ENCODE measurements at regions not wholly inside any gene's neighbourhood (a gene's known extent, or its start where the extent isn't known, plus 50 kb on each side); places are given as distances from the start of the nearest gene placed in this dataset.

DNA sequence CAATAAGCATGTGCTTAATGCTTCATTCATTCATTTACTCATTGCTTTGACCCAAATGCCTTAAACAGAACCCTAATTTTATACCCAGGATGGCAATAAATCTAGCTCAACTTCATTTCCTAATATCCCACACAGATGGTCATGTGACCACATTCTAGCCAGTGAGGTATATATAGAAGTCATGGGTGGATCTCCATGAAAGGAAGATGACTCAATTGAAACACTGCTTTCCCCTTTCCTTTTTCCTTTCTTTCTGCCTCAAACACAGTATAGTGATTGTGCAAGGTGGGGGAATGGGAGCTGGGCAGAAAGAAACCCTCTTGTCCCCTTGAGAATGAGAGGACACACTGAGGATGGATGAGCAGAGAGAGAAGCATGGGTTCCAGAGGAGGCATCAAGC is 183.5 kb upstream of the PRICKLE2 start:
- Histone ChIP-seq H3K9me3 (ENCODE audit: control insufficient read depth in 2 of 3, insufficient read depth in 1 of 3, low read length in 3 of 3) (no peaks in the 10 kb centered on the region), H3K27ac (ENCODE audit: low read depth in 2 of 2, low read length in 2 of 2) (no peak overlapping the region), H3K36me3 (ENCODE audit: control insufficient read depth in 2 of 3, insufficient read depth in 3 of 3, low read length in 3 of 3) (no peaks in the 10 kb centered on the region), H3K4me1 (ENCODE audit: control insufficient read depth in 2 of 3, insufficient read depth in 2 of 3, low read depth in 1 of 3, low read length in 3 of 3) (peaks cover 0 to 2% (median 0%) of the 10 kb centered on the region in 3 donors), H3K9ac (ENCODE audit: low read length in 3 of 3) (no peak overlapping the region), H3K4me3 (ENCODE audit: low read length in 3 of 3) (no peak overlapping the region), H3K27me3 (ENCODE audit: control insufficient read depth, insufficient read depth, low read length) (no peaks in the 10 kb centered on the region)
- FAIRE-seq (no peak), DNase-seq (no peak)
- intact Hi-C loops (cut with DNase I) = no loop called here
- TF ChIP-seq, protein P1, sequence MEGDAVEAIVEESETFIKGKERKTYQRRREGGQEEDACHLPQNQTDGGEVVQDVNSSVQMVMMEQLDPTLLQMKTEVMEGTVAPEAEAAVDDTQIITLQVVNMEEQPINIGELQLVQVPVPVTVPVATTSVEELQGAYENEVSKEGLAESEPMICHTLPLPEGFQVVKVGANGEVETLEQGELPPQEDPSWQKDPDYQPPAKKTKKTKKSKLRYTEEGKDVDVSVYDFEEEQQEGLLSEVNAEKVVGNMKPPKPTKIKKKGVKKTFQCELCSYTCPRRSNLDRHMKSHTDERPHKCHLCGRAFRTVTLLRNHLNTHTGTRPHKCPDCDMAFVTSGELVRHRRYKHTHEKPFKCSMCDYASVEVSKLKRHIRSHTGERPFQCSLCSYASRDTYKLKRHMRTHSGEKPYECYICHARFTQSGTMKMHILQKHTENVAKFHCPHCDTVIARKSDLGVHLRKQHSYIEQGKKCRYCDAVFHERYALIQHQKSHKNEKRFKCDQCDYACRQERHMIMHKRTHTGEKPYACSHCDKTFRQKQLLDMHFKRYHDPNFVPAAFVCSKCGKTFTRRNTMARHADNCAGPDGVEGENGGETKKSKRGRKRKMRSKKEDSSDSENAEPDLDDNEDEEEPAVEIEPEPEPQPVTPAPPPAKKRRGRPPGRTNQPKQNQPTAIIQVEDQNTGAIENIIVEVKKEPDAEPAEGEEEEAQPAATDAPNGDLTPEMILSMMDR (IDR thresholded peaks at IDR 0.05; ENCODE audit: borderline replicate concordance, extremely low read depth, insufficient read depth) = no peak

DNA sequence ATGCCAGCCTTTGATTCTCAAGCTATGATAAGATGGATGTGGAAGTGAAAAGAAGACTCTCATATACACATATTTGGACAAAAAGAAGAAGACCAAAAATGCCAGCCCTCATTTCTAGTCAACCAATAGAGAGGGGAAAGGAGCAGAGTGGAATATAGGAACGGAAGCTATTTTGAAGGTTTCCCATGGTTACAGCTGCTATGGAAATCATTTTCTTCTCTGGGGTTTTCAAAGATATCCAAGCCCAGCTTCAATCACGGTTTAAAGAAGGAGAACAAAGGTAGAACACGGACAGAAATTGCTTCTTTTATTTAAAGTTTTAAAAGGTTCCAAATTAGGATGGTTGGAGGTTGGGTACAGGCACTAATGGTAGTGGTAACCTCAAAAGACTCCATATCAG is 181.0 kb upstream of the PRICKLE2 start:
- Histone ChIP-seq H3K4me1 (ENCODE audit: control insufficient read depth in 2 of 3, insufficient read depth in 2 of 3, low read depth in 1 of 3, low read length in 3 of 3) (peaks cover 0 to 2% (median 0%) of the 10 kb centered on the region in 3 donors), H3K9me3 (ENCODE audit: control insufficient read depth in 2 of 3, insufficient read depth in 1 of 3, low read length in 3 of 3) (no peaks in the 10 kb centered on the region), H3K4me3 (ENCODE audit: low read length in 3 of 3) (no peak overlapping the region), H3K9ac (ENCODE audit: low read length in 3 of 3) (no peak overlapping the region), H3K27ac (ENCODE audit: low read depth in 2 of 2, low read length in 2 of 2) (no peak overlapping the region), H3K36me3 (ENCODE audit: control insufficient read depth in 2 of 3, insufficient read depth in 3 of 3, low read length in 3 of 3) (no peaks in the 10 kb centered on the region), H3K27me3 (ENCODE audit: control insufficient read depth, insufficient read depth, low read length) (no peaks in the 10 kb centered on the region)
- FAIRE-seq = no peak
- TF ChIP-seq, protein P1 (IDR thresholded peaks at IDR 0.05; ENCODE audit: borderline replicate concordance, extremely low read depth, insufficient read depth) = no peak
- no peak for DNase-seq
- intact Hi-C loops (cut with DNase I) = no loop called here

DNA sequence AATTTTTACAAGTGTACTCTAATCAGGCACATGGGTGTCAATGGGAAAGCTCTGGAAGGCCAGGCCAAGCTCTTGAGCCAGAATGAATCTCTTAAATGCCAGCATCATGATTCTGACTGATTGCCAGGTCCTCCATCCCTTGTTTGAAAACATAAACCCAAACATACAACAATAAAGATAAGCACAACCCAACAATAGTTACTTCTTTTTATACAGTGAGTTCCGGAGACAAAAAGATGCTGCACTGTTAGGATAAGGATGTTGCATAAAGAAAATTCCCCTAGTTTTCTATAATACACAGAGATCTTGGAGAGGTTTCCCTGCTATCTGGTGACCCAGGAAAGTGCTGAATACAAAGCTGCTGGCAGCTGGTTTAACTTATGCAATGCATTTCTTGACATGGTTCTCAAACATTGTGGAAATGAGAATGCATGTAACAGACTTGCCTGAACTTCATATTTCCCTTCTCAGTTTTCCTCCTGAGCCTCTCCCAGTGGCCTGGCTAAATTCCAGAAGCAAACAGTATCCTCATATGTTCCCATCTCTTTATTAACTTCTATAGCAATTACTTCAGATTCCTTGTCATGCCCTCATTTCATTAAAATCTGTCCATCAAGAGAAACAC is 180.1 kb upstream of the PRICKLE2 start:
- FAIRE-seq = no peak
- H3K4me3 ChIP-seq (ENCODE audit: low read length in 3 of 3) = no peak overlapping the region
- no peak for DNase-seq
- H3K36me3 ChIP-seq (ENCODE audit: control insufficient read depth in 2 of 3, insufficient read depth in 3 of 3, low read length in 3 of 3) = no peaks in the 10 kb centered on the region
- no peak overlapping the region for H3K27ac ChIP-seq (ENCODE audit: low read depth in 2 of 2, low read length in 2 of 2)
- no peaks in the 10 kb centered on the region for H3K9me3 ChIP-seq (ENCODE audit: control insufficient read depth in 2 of 3, insufficient read depth in 1 of 3, low read length in 3 of 3)
- TF ChIP-seq, protein P1 (IDR thresholded peaks at IDR 0.05; ENCODE audit: borderline replicate concordance, extremely low read depth, insufficient read depth) = no peak
- H3K4me1 ChIP-seq (ENCODE audit: control insufficient read depth in 2 of 3, insufficient read depth in 2 of 3, low read depth in 1 of 3, low read length in 3 of 3) = no peaks in the 10 kb centered on the region
- no peak overlapping the region for H3K9ac ChIP-seq (ENCODE audit: low read length in 3 of 3)
- intact Hi-C loops (cut with DNase I) = no loop called here
- H3K27me3 ChIP-seq (ENCODE audit: control insufficient read depth, insufficient read depth, low read length) = no peaks in the 10 kb centered on the region

DNA sequence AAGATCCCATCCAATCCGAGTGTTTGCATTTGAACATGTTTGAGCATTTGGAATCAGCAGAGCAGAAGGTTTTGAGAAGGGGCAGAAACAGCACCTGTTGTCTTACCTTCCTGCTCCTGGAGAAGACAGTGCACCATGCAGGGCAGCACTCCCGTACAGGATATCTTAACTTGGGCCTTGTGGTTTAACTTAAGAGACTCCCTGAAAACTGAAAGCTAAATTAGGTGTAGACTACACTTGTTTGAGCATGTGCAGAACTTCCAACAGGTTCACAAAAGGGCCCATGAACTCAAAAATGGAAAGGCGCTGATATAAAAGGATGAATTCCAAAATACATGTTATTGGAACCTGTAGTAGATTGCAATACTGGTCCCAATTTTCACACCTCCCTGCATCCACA is 175.4 kb upstream of the PRICKLE2 start:
- no peak overlapping the region for H3K27ac ChIP-seq (ENCODE audit: low read depth in 2 of 2, low read length in 2 of 2)
- H3K9me3 ChIP-seq (ENCODE audit: control insufficient read depth in 2 of 3, insufficient read depth in 1 of 3, low read length in 3 of 3) = no peaks in the 10 kb centered on the region
- DNase-seq (no peak), FAIRE-seq (no peak)
- no peaks in the 10 kb centered on the region for H3K27me3 ChIP-seq (ENCODE audit: control insufficient read depth, insufficient read depth, low read length)
- H3K4me3 ChIP-seq (ENCODE audit: low read length in 3 of 3) = no peak overlapping the region
- intact Hi-C loops (cut with DNase I) = no loop called here
- H3K36me3 ChIP-seq (ENCODE audit: control insufficient read depth in 2 of 3, insufficient read depth in 3 of 3, low read length in 3 of 3) = no peaks in the 10 kb centered on the region
- H3K9ac ChIP-seq (ENCODE audit: low read length in 3 of 3) = no peak overlapping the region
- H3K4me1 ChIP-seq (ENCODE audit: control insufficient read depth in 2 of 3, insufficient read depth in 2 of 3, low read depth in 1 of 3, low read length in 3 of 3) = no peaks in the 10 kb centered on the region
- TF ChIP-seq, protein P1 (IDR thresholded peaks at IDR 0.05; ENCODE audit: borderline replicate concordance, extremely low read depth, insufficient read depth) = no peak

All from kidney (tissue), 13 donors.